ENCODE measurements at regions not wholly inside any gene's neighbourhood (a gene's known extent, or its start where the extent isn't known, plus 50 kb on each side); places are given as distances from the start of the nearest gene placed in this dataset.

- Histone ChIP-seq H3K36me3 (ENCODE audit: control insufficient read depth, insufficient read depth, low read length) (no peaks in the 10 kb centered on the region), H3K4me1 (ENCODE audit: control insufficient read depth, insufficient read depth, low read length, poor library complexity, severe bottlenecking) (peaks cover 4% of the 10 kb centered on the region), H3K27ac (ENCODE audit: low read depth, low read length, severe bottlenecking) (no peak overlapping the region), H3K4me3 (ENCODE audit: extremely low read depth, insufficient read depth, low read length, poor library complexity, severe bottlenecking) (no peak overlapping the region), H3K9me3 (ENCODE audit: control insufficient read depth, low read length) (no peaks in the 10 kb centered on the region)
- WGBS, 2 experiments (ENCODE audit: insufficient coverage in 2 of 2) = 59 to 73% methylated on average over 3 to 4 of the region's 4 CpGs
Observed at GRCh38 chr3:72536206-72536877, 311.9 kb downstream of the SHQ1 start.

GRCh38 chr3:72535772-72536171 is 312.5 kb downstream of the SHQ1 start:
- no peaks in the 10 kb centered on the region for H3K36me3 ChIP-seq (ENCODE audit: control insufficient read depth, insufficient read depth, low read length)
- WGBS, 2 experiments (ENCODE audit: insufficient coverage in 2 of 2) = 86 to 94% methylated on average over 3 to 5 of the region's 7 CpGs
- no peaks in the 10 kb centered on the region for H3K9me3 ChIP-seq (ENCODE audit: control insufficient read depth, low read length)
- H3K4me3 ChIP-seq (ENCODE audit: extremely low read depth, insufficient read depth, low read length, poor library complexity, severe bottlenecking) = no peak overlapping the region
- H3K27ac ChIP-seq (ENCODE audit: low read depth, low read length, severe bottlenecking) = no peak overlapping the region
- H3K4me1 ChIP-seq (ENCODE audit: control insufficient read depth, insufficient read depth, low read length, poor library complexity, severe bottlenecking) = peaks cover 4% of the 10 kb centered on the region

GRCh38 chr3:72533591-72534473 is 314.4 kb downstream of the SHQ1 start:
- no peak overlapping the region for H3K4me3 ChIP-seq (ENCODE audit: extremely low read depth, insufficient read depth, low read length, poor library complexity, severe bottlenecking)
- peaks cover 4% of the 10 kb centered on the region for H3K4me1 ChIP-seq (ENCODE audit: control insufficient read depth, insufficient read depth, low read length, poor library complexity, severe bottlenecking)
- no peak overlapping the region for H3K27ac ChIP-seq (ENCODE audit: low read depth, low read length, severe bottlenecking)
- WGBS, 2 experiments (ENCODE audit: insufficient coverage in 2 of 2) = 96 to 98% methylated on average over 4 to 5 of the region's 8 CpGs
- H3K9me3 ChIP-seq (ENCODE audit: control insufficient read depth, low read length) = no peaks in the 10 kb centered on the region
- no peaks in the 10 kb centered on the region for H3K36me3 ChIP-seq (ENCODE audit: control insufficient read depth, insufficient read depth, low read length)

GRCh38 chr3:72530426-72530825 is 317.8 kb downstream of the SHQ1 start:
- H3K27ac ChIP-seq (ENCODE audit: low read depth, low read length, severe bottlenecking) = no peak overlapping the region
- H3K9me3 ChIP-seq (ENCODE audit: control insufficient read depth, low read length) = no peaks in the 10 kb centered on the region
- H3K4me3 ChIP-seq (ENCODE audit: extremely low read depth, insufficient read depth, low read length, poor library complexity, severe bottlenecking) = no peak overlapping the region
- no peaks in the 10 kb centered on the region for H3K36me3 ChIP-seq (ENCODE audit: control insufficient read depth, insufficient read depth, low read length)
- H3K4me1 ChIP-seq (ENCODE audit: control insufficient read depth, insufficient read depth, low read length, poor library complexity, severe bottlenecking) = no peaks in the 10 kb centered on the region

GRCh38 chr3:72529081-72529480 is 319.2 kb downstream of the SHQ1 start:
- Histone ChIP-seq H3K9me3 (ENCODE audit: control insufficient read depth, low read length) (no peaks in the 10 kb centered on the region), H3K36me3 (ENCODE audit: control insufficient read depth, insufficient read depth, low read length) (no peaks in the 10 kb centered on the region), H3K4me3 (ENCODE audit: extremely low read depth, insufficient read depth, low read length, poor library complexity, severe bottlenecking) (no peak overlapping the region), H3K4me1 (ENCODE audit: control insufficient read depth, insufficient read depth, low read length, poor library complexity, severe bottlenecking) (no peaks in the 10 kb centered on the region), H3K27ac (ENCODE audit: low read depth, low read length, severe bottlenecking) (no peak overlapping the region)
- 86% methylated on average over 1 to 2 of the region's 4 CpGs for WGBS, 2 experiments (ENCODE audit: insufficient coverage in 2 of 2)

GRCh38 chr3:72523429-72524151 is 324.7 kb downstream of the SHQ1 start:
- Histone ChIP-seq H3K4me1 (ENCODE audit: control insufficient read depth, insufficient read depth, low read length, poor library complexity, severe bottlenecking) (peaks cover 20% of the 10 kb centered on the region), H3K36me3 (ENCODE audit: control insufficient read depth, insufficient read depth, low read length) (no peaks in the 10 kb centered on the region), H3K9me3 (ENCODE audit: control insufficient read depth, low read length) (no peaks in the 10 kb centered on the region), H3K4me3 (ENCODE audit: extremely low read depth, insufficient read depth, low read length, poor library complexity, severe bottlenecking) (no peak overlapping the region), H3K27ac (ENCODE audit: low read depth, low read length, severe bottlenecking) (no peak overlapping the region)
- 85 to 91% methylated on average over 7 to 8 of the region's 9 CpGs for WGBS, 2 experiments (ENCODE audit: insufficient coverage in 2 of 2)

GRCh38 chr3:72520690-72521308 is 327.4 kb downstream of the SHQ1 start:
- 85 to 91% methylated on average over 5 of the region's 8 CpGs for WGBS, 2 experiments (ENCODE audit: insufficient coverage in 2 of 2)
- no peaks in the 10 kb centered on the region for H3K36me3 ChIP-seq (ENCODE audit: control insufficient read depth, insufficient read depth, low read length)
- peaks cover 20% of the 10 kb centered on the region for H3K4me1 ChIP-seq (ENCODE audit: control insufficient read depth, insufficient read depth, low read length, poor library complexity, severe bottlenecking)
- no peaks in the 10 kb centered on the region for H3K9me3 ChIP-seq (ENCODE audit: control insufficient read depth, low read length)
- no peak overlapping the region for H3K4me3 ChIP-seq (ENCODE audit: extremely low read depth, insufficient read depth, low read length, poor library complexity, severe bottlenecking)
- H3K27ac ChIP-seq (ENCODE audit: low read depth, low read length, severe bottlenecking) = no peak overlapping the region

GRCh38 chr3:72519946-72520604 is 328.2 kb downstream of the SHQ1 start:
- no peak overlapping the region for H3K4me3 ChIP-seq (ENCODE audit: extremely low read depth, insufficient read depth, low read length, poor library complexity, severe bottlenecking)
- 100% methylated on average over 2 to 3 of the region's 4 CpGs for WGBS, 2 experiments (ENCODE audit: insufficient coverage in 2 of 2)
- H3K27ac ChIP-seq (ENCODE audit: low read depth, low read length, severe bottlenecking) = no peak overlapping the region
- no peaks in the 10 kb centered on the region for H3K36me3 ChIP-seq (ENCODE audit: control insufficient read depth, insufficient read depth, low read length)
- no peaks in the 10 kb centered on the region for H3K9me3 ChIP-seq (ENCODE audit: control insufficient read depth, low read length)
- peaks cover 20% of the 10 kb centered on the region for H3K4me1 ChIP-seq (ENCODE audit: control insufficient read depth, insufficient read depth, low read length, poor library complexity, severe bottlenecking)

- WGBS, 2 experiments (ENCODE audit: insufficient coverage in 2 of 2) = 92 to 95% methylated on average over 3 of the region's 4 CpGs
- Histone ChIP-seq H3K27ac (ENCODE audit: low read depth, low read length, severe bottlenecking) (no peak overlapping the region), H3K4me3 (ENCODE audit: extremely low read depth, insufficient read depth, low read length, poor library complexity, severe bottlenecking) (no peak overlapping the region)
Observed at GRCh38 chr3:72517921-72518424, 330.3 kb downstream of the SHQ1 start.

GRCh38 chr3:72517336-72517735 is 330.9 kb downstream of the SHQ1 start:
- Histone ChIP-seq H3K27ac (ENCODE audit: low read depth, low read length, severe bottlenecking) (no peak overlapping the region), H3K9me3 (ENCODE audit: control insufficient read depth, low read length) (no peaks in the 10 kb centered on the region), H3K4me3 (ENCODE audit: extremely low read depth, insufficient read depth, low read length, poor library complexity, severe bottlenecking) (no peak overlapping the region), H3K36me3 (ENCODE audit: control insufficient read depth, insufficient read depth, low read length) (no peaks in the 10 kb centered on the region), H3K4me1 (ENCODE audit: control insufficient read depth, insufficient read depth, low read length, poor library complexity, severe bottlenecking) (peaks cover 13% of the 10 kb centered on the region)
- 96 to 100% methylated on average over 1 to 3 of the region's 5 CpGs for WGBS, 2 experiments (ENCODE audit: insufficient coverage in 2 of 2)

More at GRCh38 chr3:72517921-72518424, 330.3 kb downstream of the SHQ1 start:
- Histone ChIP-seq H3K4me1 (ENCODE audit: control insufficient read depth, insufficient read depth, low read length, poor library complexity, severe bottlenecking) (peaks cover 13% of the 10 kb centered on the region), H3K36me3 (ENCODE audit: control insufficient read depth, insufficient read depth, low read length) (no peaks in the 10 kb centered on the region), H3K9me3 (ENCODE audit: control insufficient read depth, low read length) (no peaks in the 10 kb centered on the region)
